ENCODE measurements at regions not wholly inside any gene's neighbourhood (a gene's known extent, or its start where the extent isn't known, plus 50 kb on each side); places are given as distances from the start of the nearest gene placed in this dataset.

DNA sequence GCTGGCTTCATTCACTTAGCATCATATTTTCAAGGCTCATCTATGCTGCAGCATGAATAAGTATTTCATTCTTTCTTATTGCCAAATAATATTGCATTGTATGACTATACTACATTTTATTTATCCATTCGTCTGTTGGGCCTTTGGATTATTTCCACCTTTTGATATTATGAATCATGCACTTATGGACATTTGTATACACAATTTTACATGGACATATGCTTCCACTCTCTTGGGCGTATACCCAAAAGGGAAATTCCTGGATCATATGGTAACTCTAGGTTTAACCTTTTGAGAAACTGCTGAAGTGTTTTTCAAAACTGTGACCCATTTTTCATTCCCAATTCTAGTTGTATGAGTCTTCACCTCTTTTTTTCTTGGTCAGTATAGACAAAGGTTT lies 80.3 kb upstream of the GNAI1 start:
- TF ChIP-seq, protein P1, sequence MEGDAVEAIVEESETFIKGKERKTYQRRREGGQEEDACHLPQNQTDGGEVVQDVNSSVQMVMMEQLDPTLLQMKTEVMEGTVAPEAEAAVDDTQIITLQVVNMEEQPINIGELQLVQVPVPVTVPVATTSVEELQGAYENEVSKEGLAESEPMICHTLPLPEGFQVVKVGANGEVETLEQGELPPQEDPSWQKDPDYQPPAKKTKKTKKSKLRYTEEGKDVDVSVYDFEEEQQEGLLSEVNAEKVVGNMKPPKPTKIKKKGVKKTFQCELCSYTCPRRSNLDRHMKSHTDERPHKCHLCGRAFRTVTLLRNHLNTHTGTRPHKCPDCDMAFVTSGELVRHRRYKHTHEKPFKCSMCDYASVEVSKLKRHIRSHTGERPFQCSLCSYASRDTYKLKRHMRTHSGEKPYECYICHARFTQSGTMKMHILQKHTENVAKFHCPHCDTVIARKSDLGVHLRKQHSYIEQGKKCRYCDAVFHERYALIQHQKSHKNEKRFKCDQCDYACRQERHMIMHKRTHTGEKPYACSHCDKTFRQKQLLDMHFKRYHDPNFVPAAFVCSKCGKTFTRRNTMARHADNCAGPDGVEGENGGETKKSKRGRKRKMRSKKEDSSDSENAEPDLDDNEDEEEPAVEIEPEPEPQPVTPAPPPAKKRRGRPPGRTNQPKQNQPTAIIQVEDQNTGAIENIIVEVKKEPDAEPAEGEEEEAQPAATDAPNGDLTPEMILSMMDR (conservative IDR thresholded peaks at IDR 0.05): no peak
- no peak for TF ChIP-seq EZH2 (IDR thresholded peaks at IDR 0.05; ENCODE audit: low read depth)
